ENCODE measurements at regions not wholly inside any gene's neighbourhood (a gene's known extent, or its start where the extent isn't known, plus 50 kb on each side); places are given as distances from the start of the nearest gene placed in this dataset.

- no peak for TF ChIP-seq SP1 (IDR thresholded peaks at IDR 0.05)
- TF ChIP-seq SUZ12 (IDR thresholded peaks at IDR 0.05): no peak
- TF ChIP-seq BHLHE40 (IDR thresholded peaks at IDR 0.05; ENCODE audit: borderline replicate concordance): no peak
- no peak for TF ChIP-seq FOXA1 (IDR thresholded peaks at IDR 0.05)
- no peak for TF ChIP-seq ELF4 (IDR thresholded peaks at IDR 0.05)
- no peak for TF ChIP-seq HDGF (IDR thresholded peaks at IDR 0.05; ENCODE audit: borderline replicate concordance)
- TF ChIP-seq L3MBTL2 (conservative IDR thresholded peaks at IDR 0.05): no peak
These were observed 124.7 kb downstream of the WDR11 start for GRCh38 chr10:120975868-120976225.

Measured in HEK293T (cell line).